MCF 10A (cell line): ENCODE measurements at regions not wholly inside any gene's neighbourhood (a gene's known extent, or its start where the extent isn't known, plus 50 kb on each side); places are given as distances from the start of the nearest gene placed in this dataset.

Experiments
- BruUV-seq: library from RNA; stranded (reverse); fragments of 400-500 nt; replicated peaks from 2 replicates; lab custom pipeline; 2021; lab: Mats Ljungman, UMichigan
- CTCF ChIA-PET: fragments of 300-600 bp; sonication (Branson Sonifier 250); formaldehyde crosslinking; extraction: SDS; loops from one replicate; lab custom pipeline; 2021; ENCODE audit warnings: antibody characterized with exemption, inconsistent platforms; lab: Yijun Ruan, JAX
- POLR2A ChIA-PET: fragments of 300-600, 350-650 bp; sonication (Branson Sonifier 250); formaldehyde crosslinking; extraction: SDS; loops from one replicate; lab custom pipeline; 2020; ENCODE audit warnings: antibody characterized with exemption, inconsistent platforms; lab: Yijun Ruan, JAX
- DNase-seq: peaks from one replicate; pipeline ENCODE4 v3.0.0-alpha.2; 2018; ENCODE audit not compliant: unreplicated experiment
- H3K27ac Mint-ChIP-seq: one replicate; pipeline ENCODE4 v1.8.0; 2022; ENCODE audit warnings: mild to moderate bottlenecking, low read depth, mixed read lengths; ENCODE audit not compliant: unreplicated experiment
- H3K27me3 Mint-ChIP-seq: one replicate; pipeline ENCODE4 v1.8.0; 2022; ENCODE audit warnings: mixed read lengths; ENCODE audit not compliant: insufficient read depth, unreplicated experiment
- H3K36me3 Mint-ChIP-seq: one replicate; pipeline ENCODE4 v1.8.0; 2022; ENCODE audit warnings: mild to moderate bottlenecking, moderate library complexity, mixed read lengths; ENCODE audit not compliant: insufficient read depth, unreplicated experiment
- H3K4me1 Mint-ChIP-seq: one replicate; pipeline ENCODE4 v1.8.0; 2022; ENCODE audit warnings: mixed read lengths; ENCODE audit not compliant: insufficient read depth, unreplicated experiment
- H3K4me3 Mint-ChIP-seq: one replicate; pipeline ENCODE4 v1.8.0; 2022; ENCODE audit warnings: mild to moderate bottlenecking, moderate library complexity, mixed read lengths; ENCODE audit not compliant: unreplicated experiment
- H3K9me3 Mint-ChIP-seq: one replicate; pipeline ENCODE4 v1.8.0; 2022; ENCODE audit warnings: mixed read lengths; ENCODE audit not compliant: unreplicated experiment
- CTCF ChIP-seq: fragments of 200-600 bp; IDR thresholded peaks from one replicate; pipeline ENCODE4 v1.8.0; 2022; ENCODE audit warnings: antibody characterized with exemption, mild to moderate bottlenecking; ENCODE audit not compliant: unreplicated experiment
- intact Hi-C: fragments of 100-400 bp; cut with micrococcal nuclease; formaldehyde crosslinking; loops from 2 replicates; pipeline ENCODE4 v1.14.1; 2022

GRCh38 chr20:55175081-55175480 lies 699.7 kb downstream of the DOK5 start:
- H3K27ac Mint-ChIP-seq = no peak overlapping the region
- TF ChIP-seq CTCF = no peak
- intact Hi-C loops = no loop called here
- CTCF ChIA-PET = no interaction called here
- no peaks in the 10 kb centered on the region for H3K27me3 Mint-ChIP-seq
- no peak for DNase-seq
- no peak overlapping the region for H3K4me3 Mint-ChIP-seq
- H3K36me3 Mint-ChIP-seq = peaks cover 4% of the 10 kb centered on the region
- no peaks in the 10 kb centered on the region for H3K4me1 Mint-ChIP-seq
- POLR2A ChIA-PET = no interaction called here
- peaks cover 22% of the 10 kb centered on the region for H3K9me3 Mint-ChIP-seq
- BruUV-seq = no TSS peak

GRCh38 chr20:55174635-55175034 lies 699.2 kb downstream of the DOK5 start:
- BruUV-seq = no TSS peak
- Mint-ChIP-seq H3K4me3 (no peak overlapping the region), H3K9me3 (peaks cover 18% of the 10 kb centered on the region), H3K27me3 (no peaks in the 10 kb centered on the region), H3K36me3 (peaks cover 2% of the 10 kb centered on the region), H3K27ac (no peak overlapping the region), H3K4me1 (no peaks in the 10 kb centered on the region)
- no peak for DNase-seq
- TF ChIP-seq CTCF = no peak
- CTCF ChIA-PET = no interaction called here
- POLR2A ChIA-PET = no interaction called here
- intact Hi-C loops = no loop called here

- intact Hi-C loops = no loop called here
- H3K27me3 Mint-ChIP-seq = no peaks in the 10 kb centered on the region
- CTCF ChIA-PET = no interaction called here
- no peak overlapping the region for H3K4me3 Mint-ChIP-seq
- H3K9me3 Mint-ChIP-seq = peaks cover 15% of the 10 kb centered on the region
- TF ChIP-seq CTCF = no peak
- no peaks in the 10 kb centered on the region for H3K36me3 Mint-ChIP-seq
- BruUV-seq = no TSS peak
- no peak overlapping the region for H3K27ac Mint-ChIP-seq
- POLR2A ChIA-PET = no interaction called here
- no peak for DNase-seq
- H3K4me1 Mint-ChIP-seq = no peaks in the 10 kb centered on the region
These were observed 698.8 kb downstream of the DOK5 start for GRCh38 chr20:55174172-55174571.

GRCh38 chr20:55173601-55174000 lies 698.2 kb downstream of the DOK5 start:
- no peaks in the 10 kb centered on the region for H3K36me3 Mint-ChIP-seq
- no peaks in the 10 kb centered on the region for H3K27me3 Mint-ChIP-seq
- no peak overlapping the region for H3K27ac Mint-ChIP-seq
- H3K9me3 Mint-ChIP-seq = peaks cover 15% of the 10 kb centered on the region
- no peaks in the 10 kb centered on the region for H3K4me1 Mint-ChIP-seq
- H3K4me3 Mint-ChIP-seq = no peak overlapping the region
- ChIA-PET POLR2A (interaction anchor here (0.7 kb wide), 1 partner anchor 867 kb away, joined by 4 read pairs; no protein-coding TSS in a partner anchor), CTCF (no interaction called here)
- intact Hi-C loops = no loop called here
- no TSS peak for BruUV-seq
- TF ChIP-seq CTCF = no peak
- no peak for DNase-seq
